ENCODE measurements at regions not wholly inside any gene's neighbourhood (a gene's known extent, or its start where the extent isn't known, plus 50 kb on each side); places are given as distances from the start of the nearest gene placed in this dataset.

- no peak for FAIRE-seq
- Histone ChIP-seq H3K36me3 (ENCODE audit: control insufficient read depth in 3 of 3, insufficient read depth in 2 of 3, low read depth in 1 of 3, low read length in 3 of 3) (no peaks in the 10 kb centered on the region), H3K9me3 (ENCODE audit: control insufficient read depth in 2 of 2, insufficient read depth in 1 of 2, low read depth in 1 of 2, low read length in 1 of 2) (no peaks in the 10 kb centered on the region), H3K4me3 (ENCODE audit: low read depth in 1 of 3, low read length in 3 of 3) (no peak overlapping the region), H3K27ac (ENCODE audit: low read depth in 1 of 3, low read length in 2 of 3) (no peak overlapping the region), H3K4me1 (ENCODE audit: control insufficient read depth in 3 of 3, insufficient read depth in 2 of 3, low read depth in 1 of 3, low read length in 2 of 3) (no peaks in the 10 kb centered on the region), H3K27me3 (ENCODE audit: control insufficient read depth in 3 of 3, insufficient read depth in 3 of 3, low read length in 3 of 3) (peaks cover 0 to 3% (median 0%) of the 10 kb centered on the region in 3 donors)
- DNase-seq = no peak
- 85 to 94% (median 91%) methylated on average over 7 of the region's 7 CpGs for WGBS, 3 donors
These were observed 127.6 kb downstream of the ANKRD60 start for GRCh38 chr20:58100731-58101356.

DNA sequence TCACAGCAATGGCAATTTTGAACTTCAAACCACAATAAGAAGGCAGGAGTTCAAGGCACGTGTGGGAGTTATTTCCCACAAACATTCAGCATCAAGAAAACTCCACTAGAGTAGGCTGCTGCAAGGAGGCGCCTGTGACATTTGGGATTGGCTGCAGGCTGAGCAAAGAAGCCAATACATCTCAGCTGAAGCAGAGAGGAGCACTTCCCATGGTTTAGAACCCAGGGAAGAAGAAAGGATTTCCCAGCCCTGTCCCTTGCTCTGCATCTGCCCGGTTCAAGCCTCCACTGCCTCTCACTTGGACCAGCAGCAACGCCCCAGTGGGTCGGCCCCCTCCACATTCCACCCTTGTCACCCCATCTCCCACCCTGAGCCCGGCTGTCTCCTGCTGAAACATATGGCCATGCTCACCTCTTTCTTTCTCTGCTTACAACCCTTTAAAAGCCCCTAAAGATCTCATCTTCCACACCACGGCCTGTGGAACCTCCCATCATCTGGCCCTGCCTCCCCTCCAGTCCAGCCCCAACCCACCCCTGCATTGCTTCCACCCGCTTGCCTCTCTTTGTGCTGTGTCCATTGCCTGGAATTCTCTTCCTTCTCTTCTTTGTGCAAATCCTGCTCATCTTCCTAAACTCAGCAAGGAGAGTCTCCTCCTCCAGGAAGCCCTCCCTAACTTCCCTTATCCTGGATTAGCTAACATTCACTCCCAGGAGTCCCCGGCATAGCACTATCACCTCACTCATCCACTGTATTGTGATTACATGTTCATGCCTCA is 128.3 kb downstream of the ANKRD60 start:
- 64 to 80% (median 69%) methylated on average over 9 of the region's 9 CpGs for WGBS, 3 donors
- no peak for FAIRE-seq
- Histone ChIP-seq H3K4me1 (ENCODE audit: control insufficient read depth in 3 of 3, insufficient read depth in 2 of 3, low read depth in 1 of 3, low read length in 2 of 3) (no peaks in the 10 kb centered on the region), H3K27me3 (ENCODE audit: control insufficient read depth in 3 of 3, insufficient read depth in 3 of 3, low read length in 3 of 3) (peaks cover 0 to 3% (median 0%) of the 10 kb centered on the region in 3 donors), H3K9me3 (ENCODE audit: control insufficient read depth in 2 of 2, insufficient read depth in 1 of 2, low read depth in 1 of 2, low read length in 1 of 2) (no peaks in the 10 kb centered on the region), H3K36me3 (ENCODE audit: control insufficient read depth in 3 of 3, insufficient read depth in 2 of 3, low read depth in 1 of 3, low read length in 3 of 3) (no peaks in the 10 kb centered on the region), H3K4me3 (ENCODE audit: low read depth in 1 of 3, low read length in 3 of 3) (no peak overlapping the region), H3K27ac (ENCODE audit: low read depth in 1 of 3, low read length in 2 of 3) (no peak overlapping the region)
- no peak for DNase-seq

- no peak for FAIRE-seq
- Histone ChIP-seq H3K36me3 (ENCODE audit: control insufficient read depth in 3 of 3, insufficient read depth in 2 of 3, low read depth in 1 of 3, low read length in 3 of 3) (no peaks in the 10 kb centered on the region), H3K4me3 (ENCODE audit: low read depth in 1 of 3, low read length in 3 of 3) (no peak overlapping the region), H3K27me3 (ENCODE audit: control insufficient read depth in 3 of 3, insufficient read depth in 3 of 3, low read length in 3 of 3) (peaks cover 0 to 3% (median 2%) of the 10 kb centered on the region in 3 donors), H3K4me1 (ENCODE audit: control insufficient read depth in 3 of 3, insufficient read depth in 2 of 3, low read depth in 1 of 3, low read length in 2 of 3) (no peaks in the 10 kb centered on the region), H3K27ac (ENCODE audit: low read depth in 1 of 3, low read length in 2 of 3) (no peak overlapping the region), H3K9me3 (ENCODE audit: control insufficient read depth in 2 of 2, insufficient read depth in 1 of 2, low read depth in 1 of 2, low read length in 1 of 2) (no peaks in the 10 kb centered on the region)
- 82 to 85% (median 84%) methylated on average over 16 of the region's 16 CpGs for WGBS, 3 donors
- DNase-seq = no peak
These were observed 129.0 kb downstream of the ANKRD60 start for GRCh38 chr20:58099291-58099935.

- no peak for FAIRE-seq
These were observed 129.9 kb downstream of the ANKRD60 start for GRCh38 chr20:58098571-58098970.

GRCh38 chr20:58097943-58098342 is 130.5 kb downstream of the ANKRD60 start:
- no peaks in the 10 kb centered on the region for H3K36me3 ChIP-seq (ENCODE audit: control insufficient read depth in 3 of 3, insufficient read depth in 2 of 3, low read depth in 1 of 3, low read length in 3 of 3)
- FAIRE-seq = no peak
- H3K4me3 ChIP-seq (ENCODE audit: low read depth in 1 of 3, low read length in 3 of 3) = no peak overlapping the region
- peaks cover 0 to 3% (median 2%) of the 10 kb centered on the region in 3 donors for H3K27me3 ChIP-seq (ENCODE audit: control insufficient read depth in 3 of 3, insufficient read depth in 3 of 3, low read length in 3 of 3)
- 56 to 82% (median 57%) methylated on average over 7 of the region's 7 CpGs for WGBS, 3 donors
- no peaks in the 10 kb centered on the region for H3K9me3 ChIP-seq (ENCODE audit: control insufficient read depth in 2 of 2, insufficient read depth in 1 of 2, low read depth in 1 of 2, low read length in 1 of 2)
- no peak for DNase-seq
- no peaks in the 10 kb centered on the region for H3K4me1 ChIP-seq (ENCODE audit: control insufficient read depth in 3 of 3, insufficient read depth in 2 of 3, low read depth in 1 of 3, low read length in 2 of 3)
- no peak overlapping the region for H3K27ac ChIP-seq (ENCODE audit: low read depth in 1 of 3, low read length in 2 of 3)

More at GRCh38 chr20:58098571-58098970, 129.9 kb downstream of the ANKRD60 start:
- peaks cover 0 to 3% (median 2%) of the 10 kb centered on the region in 3 donors for H3K27me3 ChIP-seq (ENCODE audit: control insufficient read depth in 3 of 3, insufficient read depth in 3 of 3, low read length in 3 of 3)
- no peak for DNase-seq
- H3K36me3 ChIP-seq (ENCODE audit: control insufficient read depth in 3 of 3, insufficient read depth in 2 of 3, low read depth in 1 of 3, low read length in 3 of 3) = no peaks in the 10 kb centered on the region
- no peak overlapping the region for H3K4me3 ChIP-seq (ENCODE audit: low read depth in 1 of 3, low read length in 3 of 3)
- H3K9me3 ChIP-seq (ENCODE audit: control insufficient read depth in 2 of 2, insufficient read depth in 1 of 2, low read depth in 1 of 2, low read length in 1 of 2) = no peaks in the 10 kb centered on the region
- no peaks in the 10 kb centered on the region for H3K4me1 ChIP-seq (ENCODE audit: control insufficient read depth in 3 of 3, insufficient read depth in 2 of 3, low read depth in 1 of 3, low read length in 2 of 3)
- WGBS, 3 donors = 65 to 75% (median 74%) methylated on average over 4 of the region's 4 CpGs
- H3K27ac ChIP-seq (ENCODE audit: low read depth in 1 of 3, low read length in 2 of 3) = no peak overlapping the region

DNA sequence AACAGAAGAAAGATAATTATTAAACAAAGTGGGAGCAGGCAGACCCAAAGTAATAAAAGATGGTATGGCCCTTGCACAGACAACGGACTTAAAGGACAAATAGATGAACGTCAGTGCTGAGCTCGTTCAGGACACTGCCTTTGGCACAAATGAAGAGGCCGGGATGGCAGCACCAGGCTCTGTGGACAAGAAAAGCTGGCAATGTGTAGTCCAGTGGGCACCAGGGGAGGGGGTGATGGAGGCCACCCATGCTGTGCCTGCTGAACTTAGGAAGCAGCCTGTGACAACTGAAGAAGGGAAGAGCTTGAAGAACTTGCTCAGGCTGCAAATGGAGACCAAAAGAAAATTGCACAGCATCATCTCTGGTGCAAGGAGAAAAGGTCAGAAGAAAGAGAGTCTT is 131.0 kb downstream of the ANKRD60 start:
- DNase-seq = no peak
- no peak overlapping the region for H3K27ac ChIP-seq (ENCODE audit: low read depth in 1 of 3, low read length in 2 of 3)
- FAIRE-seq = no peak
- H3K36me3 ChIP-seq (ENCODE audit: control insufficient read depth in 3 of 3, insufficient read depth in 2 of 3, low read depth in 1 of 3, low read length in 3 of 3) = no peaks in the 10 kb centered on the region
- H3K4me3 ChIP-seq (ENCODE audit: low read depth in 1 of 3, low read length in 3 of 3) = no peak overlapping the region
- H3K4me1 ChIP-seq (ENCODE audit: control insufficient read depth in 3 of 3, insufficient read depth in 2 of 3, low read depth in 1 of 3, low read length in 2 of 3) = no peaks in the 10 kb centered on the region
- 52 to 75% (median 66%) methylated on average over 4 of the region's 4 CpGs for WGBS, 3 donors
- no peaks in the 10 kb centered on the region for H3K9me3 ChIP-seq (ENCODE audit: control insufficient read depth in 2 of 2, insufficient read depth in 1 of 2, low read depth in 1 of 2, low read length in 1 of 2)
- peaks cover 0 to 3% (median 2%) of the 10 kb centered on the region in 3 donors for H3K27me3 ChIP-seq (ENCODE audit: control insufficient read depth in 3 of 3, insufficient read depth in 3 of 3, low read length in 3 of 3)

DNA sequence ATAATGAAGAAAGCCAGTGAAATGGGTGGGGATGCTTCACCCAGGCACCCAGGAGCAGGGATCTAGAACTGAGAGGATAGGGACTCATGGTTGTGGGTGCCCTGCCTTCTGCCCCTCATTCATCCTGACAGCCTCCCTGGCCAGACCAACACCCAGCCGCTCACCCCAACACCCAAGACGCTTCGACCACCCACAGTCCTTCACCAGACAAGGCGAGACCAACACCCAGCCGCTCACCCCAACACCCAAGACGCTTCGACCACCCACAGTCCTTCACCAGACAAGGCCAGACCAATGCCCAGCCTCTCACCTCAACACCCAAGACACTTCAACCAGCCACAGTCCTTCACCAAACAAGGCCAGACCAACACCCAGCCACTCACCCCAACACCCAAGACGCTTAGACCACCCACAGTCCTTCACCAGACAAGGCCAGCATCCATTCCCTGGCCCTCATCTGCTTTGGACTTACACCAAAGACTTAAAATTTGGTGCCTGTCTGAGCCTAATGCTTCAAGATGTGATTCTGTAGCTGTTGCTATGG is 131.5 kb downstream of the ANKRD60 start:
- DNase-seq (no peak), FAIRE-seq (no peak)
- WGBS, 3 donors = 57 to 83% (median 60%) methylated on average over 6 to 8 of the region's 8 CpGs
- Histone ChIP-seq H3K4me1 (ENCODE audit: control insufficient read depth in 3 of 3, insufficient read depth in 2 of 3, low read depth in 1 of 3, low read length in 2 of 3) (no peaks in the 10 kb centered on the region), H3K4me3 (ENCODE audit: low read depth in 1 of 3, low read length in 3 of 3) (no peak overlapping the region), H3K27me3 (ENCODE audit: control insufficient read depth in 3 of 3, insufficient read depth in 3 of 3, low read length in 3 of 3) (peaks cover 0 to 3% (median 2%) of the 10 kb centered on the region in 3 donors), H3K9me3 (ENCODE audit: control insufficient read depth in 2 of 2, insufficient read depth in 1 of 2, low read depth in 1 of 2, low read length in 1 of 2) (no peaks in the 10 kb centered on the region), H3K27ac (ENCODE audit: low read depth in 1 of 3, low read length in 2 of 3) (no peak overlapping the region), H3K36me3 (ENCODE audit: control insufficient read depth in 3 of 3, insufficient read depth in 2 of 3, low read depth in 1 of 3, low read length in 3 of 3) (no peaks in the 10 kb centered on the region)

GRCh38 chr20:58094698-58095097 is 133.8 kb downstream of the ANKRD60 start:
- FAIRE-seq = no peak
- Histone ChIP-seq H3K4me1 (ENCODE audit: control insufficient read depth in 3 of 3, insufficient read depth in 2 of 3, low read depth in 1 of 3, low read length in 2 of 3) (no peaks in the 10 kb centered on the region), H3K4me3 (ENCODE audit: low read depth in 1 of 3, low read length in 3 of 3) (no peak overlapping the region), H3K36me3 (ENCODE audit: control insufficient read depth in 3 of 3, insufficient read depth in 2 of 3, low read depth in 1 of 3, low read length in 3 of 3) (no peaks in the 10 kb centered on the region), H3K9me3 (ENCODE audit: control insufficient read depth in 2 of 2, insufficient read depth in 1 of 2, low read depth in 1 of 2, low read length in 1 of 2) (no peaks in the 10 kb centered on the region), H3K27me3 (ENCODE audit: control insufficient read depth in 3 of 3, insufficient read depth in 3 of 3, low read length in 3 of 3) (peaks cover 0 to 3% (median 2%) of the 10 kb centered on the region in 3 donors), H3K27ac (ENCODE audit: low read depth in 1 of 3, low read length in 2 of 3) (no peak overlapping the region)
- DNase-seq = no peak
- WGBS, 3 donors = 60 to 68% (median 65%) methylated on average over 4 of the region's 4 CpGs

Measured in small intestine (tissue), 7 donors.